ENCODE measurements at regions not wholly inside any gene's neighbourhood (a gene's known extent, or its start where the extent isn't known, plus 50 kb on each side); places are given as distances from the start of the nearest gene placed in this dataset.

DNA sequence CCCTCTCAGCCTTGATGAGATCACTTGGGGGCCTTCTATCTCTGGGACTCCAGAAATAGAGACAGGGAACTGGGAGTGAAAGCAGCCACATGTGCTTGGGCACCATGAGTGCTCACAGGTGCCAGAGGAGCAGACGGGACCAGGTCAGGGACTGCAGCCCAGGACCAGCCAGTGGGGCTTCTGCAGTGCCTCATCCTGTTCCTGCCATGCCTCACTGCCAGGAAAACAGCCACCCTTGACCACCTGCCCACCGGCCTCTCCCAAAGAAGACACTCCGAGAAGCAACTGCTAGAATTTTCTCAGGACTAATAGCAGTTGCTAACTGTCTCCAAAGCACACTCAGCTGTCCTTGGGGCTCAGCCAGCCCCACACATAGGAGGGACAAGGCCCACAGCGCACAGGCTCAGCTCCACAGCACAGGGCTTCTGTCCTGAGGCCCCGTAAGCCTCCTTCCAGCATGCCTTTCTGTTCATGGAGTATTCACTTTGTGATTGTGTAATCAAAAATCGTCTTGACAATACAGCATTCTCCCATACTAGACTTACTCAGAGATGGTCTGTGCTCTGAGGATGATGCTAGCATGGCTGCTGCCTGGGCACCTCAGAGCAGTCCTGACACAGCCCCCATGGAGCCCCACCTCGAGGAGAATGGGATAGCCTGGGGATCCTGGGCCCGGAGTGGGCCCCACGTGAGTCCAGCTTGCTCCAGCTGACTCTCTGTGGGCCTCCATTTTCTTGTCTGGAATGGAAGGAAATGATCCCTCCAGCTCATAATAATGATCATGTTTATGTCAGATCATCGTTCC is 115.7 kb upstream of the RET start:
- H3K27me3 ChIP-seq: no peaks in the 10 kb centered on the region
- no peak overlapping the region for H3K27ac ChIP-seq
- no peak overlapping the region for H3K4me3 ChIP-seq
- peaks cover 0 to 6% of the 10 kb centered on the region in 2 donors for H3K9me3 ChIP-seq
- no peaks in the 10 kb centered on the region for H3K36me3 ChIP-seq
- DNase-seq (ENCODE audit: low spot score): peak; percentile 40
- TF ChIP-seq, protein P1, sequence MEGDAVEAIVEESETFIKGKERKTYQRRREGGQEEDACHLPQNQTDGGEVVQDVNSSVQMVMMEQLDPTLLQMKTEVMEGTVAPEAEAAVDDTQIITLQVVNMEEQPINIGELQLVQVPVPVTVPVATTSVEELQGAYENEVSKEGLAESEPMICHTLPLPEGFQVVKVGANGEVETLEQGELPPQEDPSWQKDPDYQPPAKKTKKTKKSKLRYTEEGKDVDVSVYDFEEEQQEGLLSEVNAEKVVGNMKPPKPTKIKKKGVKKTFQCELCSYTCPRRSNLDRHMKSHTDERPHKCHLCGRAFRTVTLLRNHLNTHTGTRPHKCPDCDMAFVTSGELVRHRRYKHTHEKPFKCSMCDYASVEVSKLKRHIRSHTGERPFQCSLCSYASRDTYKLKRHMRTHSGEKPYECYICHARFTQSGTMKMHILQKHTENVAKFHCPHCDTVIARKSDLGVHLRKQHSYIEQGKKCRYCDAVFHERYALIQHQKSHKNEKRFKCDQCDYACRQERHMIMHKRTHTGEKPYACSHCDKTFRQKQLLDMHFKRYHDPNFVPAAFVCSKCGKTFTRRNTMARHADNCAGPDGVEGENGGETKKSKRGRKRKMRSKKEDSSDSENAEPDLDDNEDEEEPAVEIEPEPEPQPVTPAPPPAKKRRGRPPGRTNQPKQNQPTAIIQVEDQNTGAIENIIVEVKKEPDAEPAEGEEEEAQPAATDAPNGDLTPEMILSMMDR (IDR thresholded peaks at IDR 0.05): no peak
- H3K4me1 ChIP-seq: peaks cover 0 to 5% of the 10 kb centered on the region in 2 donors

DNA sequence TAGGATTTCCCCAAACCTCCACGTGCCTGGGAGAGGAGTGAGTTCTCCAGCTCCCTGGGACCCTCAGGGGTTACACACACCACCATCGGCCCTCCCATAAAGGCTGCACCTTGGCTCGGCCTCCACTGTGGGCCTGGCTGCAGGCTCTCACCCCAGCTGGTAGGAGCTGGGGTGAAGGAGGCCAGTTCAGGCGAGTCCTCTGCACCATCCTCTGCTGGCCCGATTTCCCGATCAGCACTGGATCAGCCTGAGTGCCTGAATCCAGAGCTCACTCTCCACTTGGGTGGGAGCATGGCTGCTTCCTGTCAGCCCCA is 115.1 kb upstream of the RET start:
- TF ChIP-seq, protein P1 (IDR thresholded peaks at IDR 0.05): no peak
- Histone ChIP-seq H3K9me3 (peaks cover 0 to 6% of the 10 kb centered on the region in 2 donors), H3K27ac (no peak overlapping the region), H3K27me3 (no peaks in the 10 kb centered on the region), H3K36me3 (no peaks in the 10 kb centered on the region), H3K4me1 (peaks cover 0 to 5% of the 10 kb centered on the region in 2 donors), H3K4me3 (no peak overlapping the region)
- no peak for DNase-seq (ENCODE audit: low spot score)

- Histone ChIP-seq H3K4me3 (no peak overlapping the region), H3K9me3 (peaks cover 0 to 1% of the 10 kb centered on the region in 2 donors), H3K27me3 (no peaks in the 10 kb centered on the region), H3K36me3 (no peaks in the 10 kb centered on the region), H3K4me1 (peaks cover 0 to 5% of the 10 kb centered on the region in 2 donors), H3K27ac (no peak overlapping the region)
- peak; percentile 40 for DNase-seq (ENCODE audit: low spot score)
- TF ChIP-seq, protein P1 (IDR thresholded peaks at IDR 0.05): no peak
Measured at GRCh38 chr10:42962110-42962901, 114.6 kb upstream of the RET start.

- DNase-seq (ENCODE audit: low spot score): peak; percentile 50
- Histone ChIP-seq H3K4me3 (no peak overlapping the region), H3K27ac (no peak overlapping the region), H3K9me3 (no peaks in the 10 kb centered on the region), H3K4me1 (peaks cover 0 to 5% of the 10 kb centered on the region in 2 donors), H3K27me3 (no peaks in the 10 kb centered on the region), H3K36me3 (no peaks in the 10 kb centered on the region)
- TF ChIP-seq, protein P1 (IDR thresholded peaks at IDR 0.05): no peak
Measured at GRCh38 chr10:42962902-42963231, 114.0 kb upstream of the RET start.

- TF ChIP-seq, protein P1 (IDR thresholded peaks at IDR 0.05): no peak
Measured at GRCh38 chr10:42963312-42963711, 113.6 kb upstream of the RET start.

More at GRCh38 chr10:42963312-42963711, 113.6 kb upstream of the RET start:
- peak; percentile 34 for DNase-seq (ENCODE audit: low spot score)
- no peaks in the 10 kb centered on the region for H3K27me3 ChIP-seq
- H3K4me3 ChIP-seq: no peak overlapping the region
- H3K36me3 ChIP-seq: no peaks in the 10 kb centered on the region
- peaks cover 0 to 5% of the 10 kb centered on the region in 2 donors for H3K4me1 ChIP-seq
- H3K27ac ChIP-seq: no peak overlapping the region
- no peaks in the 10 kb centered on the region for H3K9me3 ChIP-seq

Measured in right atrium auricular region (tissue), 2 donors.